Activated CD4-positive, alpha-beta T cell treated with anti-CD3 and anti-CD28 coated beads for 4 hours (primary cell): ENCODE measurements at regions not wholly inside any gene's neighbourhood (a gene's known extent, or its start where the extent isn't known, plus 50 kb on each side); places are given as distances from the start of the nearest gene placed in this dataset.
A peak's percentile ranks its signal among the peaks of the same experiment; 100 is the strongest.

Experiments used
- DNase-seq, 2 donors: peaks; one replicate each; pipeline ENCODE4 v3.0.0-alpha.2; 2020

DNA sequence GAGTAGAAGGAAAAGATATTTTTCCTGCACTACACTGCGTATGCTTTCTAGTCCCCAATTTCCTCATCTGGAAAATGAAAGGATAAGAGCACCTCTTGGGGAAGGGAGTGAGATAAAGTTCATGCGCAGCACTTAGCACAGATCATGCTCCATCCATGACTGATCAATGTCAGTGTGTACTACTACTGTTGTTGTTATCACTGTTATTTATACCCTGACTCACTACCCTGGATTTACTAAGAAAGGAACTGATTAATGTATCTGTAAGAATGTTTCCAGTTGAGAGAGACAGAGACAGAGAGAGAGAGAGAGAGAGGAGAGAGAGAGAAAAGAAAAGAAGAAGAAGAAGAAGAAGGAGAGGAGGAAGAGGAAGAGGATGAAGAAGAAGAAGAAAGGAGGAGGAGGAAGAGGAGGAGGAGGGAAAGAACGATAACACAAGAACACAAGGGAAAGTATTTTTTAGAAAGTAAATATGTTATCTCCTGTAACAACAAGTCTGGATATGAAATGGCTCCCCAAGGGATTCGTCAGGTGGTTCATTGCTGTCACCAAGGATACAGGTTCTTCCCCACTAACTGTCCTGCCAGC is 212.2 kb upstream of the PROK2 start:
- no peak for DNase-seq

DNA sequence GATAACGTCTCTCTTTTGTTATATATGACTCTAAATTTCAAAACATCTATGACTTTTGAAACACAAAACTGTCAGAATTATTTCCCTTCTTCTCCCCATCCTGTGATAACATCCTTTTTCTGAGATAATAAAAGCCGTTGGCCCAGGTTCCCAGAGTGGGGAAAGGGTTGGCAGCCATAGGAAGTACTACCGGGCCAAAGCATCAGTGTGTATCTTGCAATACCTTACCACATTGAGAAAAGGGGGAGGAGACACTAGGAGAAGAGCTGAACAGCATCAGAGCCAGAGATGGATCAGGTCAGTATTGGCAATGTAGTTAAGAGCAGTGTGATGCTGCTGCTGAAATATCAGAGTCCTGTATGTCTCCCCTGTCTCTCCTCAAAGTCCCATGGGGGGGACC is 210.0 kb upstream of the PROK2 start:
- DNase-seq = no peak

DNA sequence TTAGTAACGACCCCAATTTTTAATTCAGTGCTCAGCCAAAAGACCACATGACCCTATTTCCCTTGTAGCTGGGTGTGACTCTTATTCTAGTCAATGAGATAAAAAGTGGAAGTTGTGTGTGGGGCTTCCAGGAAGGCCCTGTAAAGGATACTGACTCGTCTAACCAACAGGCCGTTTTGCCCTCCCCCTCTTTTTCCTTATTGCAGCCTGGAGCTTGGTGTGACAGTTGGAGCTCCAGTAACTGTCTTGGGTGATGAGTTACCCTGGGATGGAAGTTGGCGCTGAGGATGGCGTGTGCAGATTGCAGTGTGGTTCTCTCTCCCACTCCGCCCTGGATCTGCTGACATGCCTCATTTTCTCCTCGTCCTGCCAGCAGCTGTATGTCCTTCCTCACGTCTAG is 209.3 kb upstream of the PROK2 start:
- no peak for DNase-seq

DNA sequence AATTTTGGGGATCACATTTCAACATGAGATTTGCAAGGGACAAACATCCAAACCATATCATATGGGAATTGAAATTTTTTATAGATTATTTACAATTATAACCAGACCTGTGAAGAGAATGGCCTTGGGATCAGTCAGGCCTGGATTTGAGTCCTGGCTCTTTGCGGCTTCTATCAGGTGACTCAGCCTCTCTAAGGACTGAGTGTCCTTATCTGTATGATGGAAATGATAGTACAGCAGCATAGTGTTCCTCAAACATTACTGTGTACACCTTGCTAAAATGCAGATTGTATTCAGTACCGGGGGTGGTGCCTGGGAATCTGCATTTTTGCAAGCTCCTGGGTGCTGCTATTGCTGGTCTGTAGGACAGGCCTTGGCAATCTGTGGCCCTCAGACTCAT is 206.7 kb upstream of the PROK2 start:
- no peak for DNase-seq

DNA sequence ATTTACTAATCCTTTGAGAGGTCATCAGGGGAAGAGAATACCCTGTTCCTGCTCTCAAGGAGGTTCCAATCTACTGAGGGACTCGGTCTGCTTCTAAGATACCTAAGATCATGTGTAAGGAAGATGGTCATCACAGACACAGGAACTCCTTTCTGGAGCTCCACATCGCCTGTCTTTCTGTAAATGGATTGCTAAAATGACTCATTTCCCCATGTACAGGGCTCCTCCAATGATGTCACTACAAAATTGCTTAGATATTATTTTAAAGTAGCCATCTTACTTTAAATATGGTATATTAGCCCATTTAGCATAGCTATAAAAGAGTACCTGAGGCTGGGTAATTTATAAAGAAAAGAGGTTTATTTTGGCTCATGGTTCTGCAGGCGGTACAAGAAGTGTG is 206.1 kb upstream of the PROK2 start:
- DNase-seq = no peak

DNA sequence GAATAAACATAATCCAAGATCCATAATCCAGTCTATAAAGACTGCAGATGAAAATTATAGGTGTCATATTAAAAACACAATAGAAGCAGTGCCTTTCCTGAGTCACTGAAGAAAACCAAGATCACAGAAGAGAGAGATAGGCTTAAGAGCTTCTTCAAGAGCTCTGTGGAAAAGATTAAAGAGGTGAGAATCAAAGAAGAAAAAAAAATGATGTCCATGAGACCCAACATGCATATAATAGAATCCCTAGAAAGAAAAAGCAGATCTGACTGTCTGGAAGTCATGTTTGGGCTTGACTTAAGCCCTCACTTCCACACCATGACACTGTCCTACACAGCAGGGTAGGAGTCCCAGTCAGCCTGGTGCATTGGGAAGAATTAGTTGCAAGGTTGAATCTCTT is 205.6 kb upstream of the PROK2 start:
- no peak for DNase-seq

DNA sequence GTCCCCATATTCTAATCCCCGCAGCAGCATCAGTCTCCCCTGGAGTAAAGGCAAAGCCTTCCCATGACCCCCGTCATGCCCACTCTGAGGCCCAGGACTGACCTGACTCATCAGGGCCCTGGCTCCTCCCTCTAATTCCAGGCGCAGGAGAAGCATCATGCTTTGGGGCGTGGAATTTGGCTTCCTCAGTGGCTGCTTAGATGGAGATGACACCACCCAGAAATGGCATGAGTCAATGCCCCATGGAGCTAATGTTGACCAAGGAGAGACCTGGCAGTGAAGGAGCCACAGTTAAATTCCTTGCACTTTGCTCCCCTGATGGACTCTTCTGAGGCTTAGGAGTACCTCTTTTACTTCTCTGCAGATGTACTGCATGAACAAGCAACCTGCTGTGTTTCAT is 204.2 kb upstream of the PROK2 start:
- no peak for DNase-seq

DNA sequence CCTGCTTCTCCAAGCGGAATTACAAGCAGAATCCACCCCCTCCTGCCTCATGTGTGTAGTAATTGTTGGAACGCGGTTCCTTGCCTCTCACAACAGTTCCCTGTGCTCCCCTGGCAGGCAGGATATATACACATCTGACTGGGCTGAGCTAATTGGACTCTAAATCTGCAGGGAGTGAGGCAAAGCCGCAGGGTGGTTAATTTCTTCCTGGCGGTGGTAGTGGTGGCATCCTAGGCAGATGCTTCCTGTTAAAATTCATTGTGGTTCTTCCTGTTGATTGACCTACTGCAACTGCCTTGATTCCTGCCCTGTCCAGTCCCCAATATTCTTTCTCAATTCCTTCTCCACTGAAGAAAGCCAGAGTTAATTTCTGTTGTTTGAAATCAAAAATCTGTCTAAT is 202.9 kb upstream of the PROK2 start:
- DNase-seq = no peak

DNA sequence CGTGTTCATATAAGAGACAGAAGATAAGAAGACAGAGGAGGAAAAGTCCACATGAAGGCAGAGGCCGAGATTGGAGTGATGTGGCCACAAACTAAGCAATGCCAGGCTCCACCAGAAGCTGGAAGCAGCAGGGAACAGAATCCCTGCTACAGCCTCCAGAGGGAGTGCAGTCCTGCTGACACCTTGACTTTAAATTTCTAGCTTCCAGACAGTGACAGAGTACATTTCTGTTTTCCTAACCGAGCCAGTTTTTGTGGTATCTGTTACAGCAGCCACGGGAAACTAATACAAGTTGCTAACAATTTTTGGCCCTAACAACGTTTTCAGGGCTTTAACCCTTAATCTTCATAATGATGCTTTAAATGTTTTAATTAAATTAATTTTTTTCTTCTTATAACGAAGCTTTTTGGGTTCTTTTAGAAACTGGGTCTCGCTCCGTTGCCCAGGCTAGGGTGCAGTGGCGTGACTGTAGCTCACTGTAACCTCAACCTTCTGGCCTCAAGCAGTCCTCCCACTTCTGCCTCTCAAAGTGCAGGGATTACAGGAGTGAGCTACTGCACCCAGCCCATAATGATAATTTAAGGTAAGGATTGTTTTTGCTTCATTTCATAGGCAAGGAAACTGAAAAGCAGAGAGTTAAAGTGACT is 202.3 kb upstream of the PROK2 start:
- no peak for DNase-seq

DNA sequence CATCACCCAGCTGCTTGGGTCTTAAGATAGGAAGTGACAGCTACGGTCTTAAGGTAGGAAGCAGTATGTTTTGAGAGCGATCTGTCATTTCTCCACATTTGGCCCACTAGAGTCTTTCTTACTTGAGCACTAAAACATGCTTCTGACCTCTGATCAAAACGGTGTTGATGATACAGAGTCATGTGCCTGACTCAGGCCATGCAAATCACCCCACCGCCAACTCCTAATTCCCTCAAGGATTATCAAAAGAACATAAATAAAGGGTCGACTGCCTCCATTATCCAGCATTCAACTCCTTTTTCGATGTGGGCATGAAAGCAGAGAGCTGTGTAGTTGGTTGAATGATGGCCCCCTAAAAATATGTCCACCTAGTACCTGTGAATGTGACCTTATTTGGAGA is 201.7 kb upstream of the PROK2 start:
- no peak for DNase-seq

DNA sequence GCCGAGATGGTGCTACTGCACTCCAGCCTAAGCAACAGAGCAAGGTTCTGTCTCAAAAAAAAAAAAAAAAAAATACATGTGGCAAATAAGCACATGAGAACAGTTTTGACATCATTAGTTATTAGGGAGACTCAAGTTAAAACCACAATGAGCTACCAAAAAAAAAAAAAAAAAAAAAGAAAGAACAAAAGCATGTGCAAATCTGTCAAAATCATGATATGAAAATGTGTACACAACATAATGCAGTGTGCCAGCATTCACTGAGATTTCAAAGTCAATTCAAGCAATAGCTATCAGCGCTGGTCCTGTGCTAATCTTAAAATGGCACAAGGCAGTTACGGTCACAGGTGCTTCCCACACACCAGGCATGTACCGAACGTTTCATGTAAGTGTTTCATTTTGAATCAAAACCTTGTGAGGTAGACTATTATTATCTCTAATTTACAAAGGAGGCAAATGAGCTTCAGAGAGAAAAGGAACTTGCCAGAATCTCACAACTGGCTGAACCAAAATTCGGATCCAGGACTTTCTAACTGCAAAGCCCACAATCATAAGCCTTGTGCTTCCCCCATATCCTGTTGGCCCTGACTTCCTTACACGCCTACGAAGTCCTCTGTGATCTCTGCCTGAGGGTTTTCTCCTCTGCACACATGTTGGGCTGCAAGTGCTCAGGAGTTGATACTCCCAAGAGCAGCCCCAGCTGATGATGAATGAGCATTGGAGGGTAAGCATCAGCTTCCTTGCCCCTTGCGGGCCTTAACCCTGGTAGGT is 200.1 kb upstream of the PROK2 start:
- no peak for DNase-seq

DNA sequence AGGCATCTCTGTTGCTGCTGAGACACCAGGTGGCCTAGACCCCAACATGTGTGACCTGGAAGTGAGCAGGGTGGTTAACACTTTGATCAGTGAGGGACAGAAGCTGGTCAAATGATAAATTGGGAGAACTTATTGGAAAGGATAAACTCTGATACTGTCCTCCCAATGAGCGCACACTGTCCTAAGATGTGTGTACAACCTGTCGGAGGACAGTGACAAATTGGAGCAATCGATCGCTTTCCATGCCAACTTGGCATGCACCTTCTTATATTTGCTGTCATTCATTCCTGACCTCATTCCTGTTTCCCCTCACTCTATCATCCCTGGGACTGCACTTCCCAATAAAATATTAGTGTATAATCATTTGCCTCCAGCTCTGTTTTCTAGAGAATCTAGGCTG is 198.7 kb upstream of the PROK2 start:
- DNase-seq = no peak

DNA sequence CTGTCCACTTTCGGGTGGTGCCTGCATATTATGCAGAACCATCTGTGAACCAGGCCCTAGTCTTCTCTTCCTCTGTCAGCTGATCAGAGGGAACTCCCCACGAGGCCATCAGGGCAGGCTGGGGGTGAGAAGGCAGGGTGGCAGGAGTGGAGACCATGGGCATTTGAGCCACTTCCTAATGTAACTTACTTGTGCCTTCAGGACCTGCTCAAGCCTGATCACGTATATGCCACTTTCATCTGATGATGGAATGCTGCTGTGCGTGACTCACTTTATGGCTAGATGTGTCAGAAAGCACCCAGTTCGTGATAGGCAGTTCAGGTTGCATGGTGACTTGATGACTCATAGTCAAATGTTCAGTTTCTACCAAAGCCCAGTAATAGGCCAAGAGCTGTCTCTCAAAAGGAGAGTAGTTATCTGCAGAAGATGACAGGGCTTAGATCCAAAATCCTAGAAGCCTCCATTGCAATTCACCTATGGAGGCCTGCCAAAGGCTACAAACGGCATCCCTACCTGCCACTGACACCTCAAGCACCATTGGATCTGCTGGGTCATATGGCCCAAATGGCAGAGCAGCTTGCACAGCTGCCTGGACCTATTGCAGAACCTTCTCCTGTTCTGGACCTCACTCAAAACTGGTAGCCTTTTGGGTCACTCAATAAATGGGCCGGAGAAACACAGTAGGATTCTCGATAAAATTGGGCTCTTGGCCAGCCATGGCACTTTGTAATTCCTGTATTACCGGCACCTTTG is 197.7 kb upstream of the PROK2 start:
- peak in 1 of 2 donors; percentile 7 for DNase-seq

DNA sequence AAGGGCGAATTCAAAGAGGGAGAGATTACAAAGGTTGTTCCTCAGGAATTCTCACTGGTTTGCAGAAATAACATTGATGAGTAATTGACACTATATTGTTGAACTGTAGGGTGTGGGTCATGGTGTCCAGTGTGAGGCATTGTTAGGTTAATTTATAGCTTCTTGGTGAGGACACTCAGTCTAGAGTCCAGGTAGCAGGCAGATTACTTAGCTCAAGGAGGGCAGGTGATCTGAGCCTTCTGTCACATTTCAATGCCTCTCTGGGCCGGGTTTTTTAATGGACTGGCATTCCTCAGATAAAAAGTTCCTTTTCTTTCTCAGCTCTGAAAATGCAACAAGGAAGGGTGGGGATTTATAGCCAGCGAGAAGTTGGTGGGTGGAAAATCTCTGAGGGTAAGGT is 194.2 kb upstream of the PROK2 start:
- no peak for DNase-seq

DNA sequence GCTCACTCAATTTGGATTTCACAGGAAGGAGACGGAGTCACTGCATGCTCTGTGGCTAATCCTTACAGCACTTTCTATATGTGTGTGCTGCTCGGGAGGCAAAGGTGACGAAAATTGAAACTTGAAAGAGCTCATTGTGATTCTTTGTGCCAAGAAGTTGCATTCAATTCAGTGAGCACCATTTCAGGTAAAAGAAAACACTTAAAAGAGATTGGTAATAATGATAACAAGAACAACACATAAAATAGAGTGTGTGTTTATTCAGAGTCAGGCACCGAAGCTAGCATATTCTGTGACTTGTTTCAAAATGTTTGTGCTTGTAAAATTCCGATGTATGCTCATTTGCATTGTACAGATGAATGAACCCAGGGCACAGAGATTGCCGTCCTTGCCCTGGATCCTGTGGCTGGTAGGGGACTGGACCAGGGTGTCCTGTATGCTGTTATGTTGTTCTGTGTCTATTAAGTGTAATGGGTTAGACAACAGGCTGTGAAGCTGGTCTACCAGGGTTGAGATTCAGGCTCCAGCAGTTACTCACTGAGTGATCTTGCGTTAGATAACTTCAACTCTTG is 193.3 kb upstream of the PROK2 start:
- DNase-seq = no peak

DNA sequence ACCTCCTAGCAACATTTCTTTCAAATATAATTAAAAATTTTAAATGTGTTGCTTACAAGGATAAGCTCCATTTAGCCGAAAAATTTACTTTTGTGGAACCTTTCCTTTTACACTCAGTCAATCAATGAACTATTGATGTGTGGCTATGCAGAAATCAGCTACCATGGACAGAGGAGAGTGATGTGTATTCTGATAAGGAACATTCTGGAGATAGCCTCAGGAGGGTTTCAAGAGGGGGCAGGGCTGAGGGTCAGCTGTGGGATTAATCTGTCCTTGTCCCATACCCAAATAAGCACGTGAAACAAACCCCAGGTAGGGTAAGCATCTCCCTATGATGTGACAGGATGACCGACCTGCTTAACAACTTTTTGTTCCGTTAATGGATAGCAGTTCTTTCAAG is 192.6 kb upstream of the PROK2 start:
- DNase-seq = no peak

DNA sequence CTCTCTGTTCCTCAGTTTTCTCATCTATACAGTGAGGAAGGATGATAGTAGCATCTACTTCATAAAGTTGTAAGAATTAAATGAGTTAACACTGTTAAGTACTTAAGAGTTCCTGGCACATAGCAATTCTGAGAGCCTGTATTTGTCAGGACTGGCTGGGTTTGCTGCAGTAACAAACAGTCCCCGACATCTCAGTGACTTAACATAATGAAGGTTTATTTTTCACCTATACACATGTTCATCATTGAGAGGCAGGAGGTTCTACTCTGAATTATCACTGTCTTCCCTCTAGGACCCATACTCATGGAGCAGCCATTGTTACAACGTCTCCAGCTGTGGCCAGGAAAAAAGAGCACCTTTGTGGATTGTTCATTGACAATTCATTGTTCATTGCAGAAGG is 190.6 kb upstream of the PROK2 start:
- DNase-seq = no peak

DNA sequence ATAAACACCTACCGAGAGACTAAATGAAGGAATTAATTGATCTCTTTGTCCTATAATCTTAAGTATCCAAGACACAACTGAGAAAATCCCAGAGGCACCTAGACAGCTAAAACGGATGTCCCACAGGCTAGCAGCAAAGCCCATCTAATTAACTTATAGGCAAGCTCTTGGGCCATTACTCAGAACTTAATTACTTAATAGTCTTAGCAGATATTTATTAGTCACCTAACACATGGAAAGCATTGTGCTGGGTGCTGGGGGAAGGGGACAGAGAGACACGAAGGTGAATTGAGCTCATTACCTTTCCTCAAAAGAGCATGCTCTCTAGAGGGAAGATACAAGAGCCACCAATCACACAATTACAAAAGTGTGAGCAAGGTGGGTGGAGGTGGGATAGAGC is 189.8 kb upstream of the PROK2 start:
- DNase-seq = no peak

DNA sequence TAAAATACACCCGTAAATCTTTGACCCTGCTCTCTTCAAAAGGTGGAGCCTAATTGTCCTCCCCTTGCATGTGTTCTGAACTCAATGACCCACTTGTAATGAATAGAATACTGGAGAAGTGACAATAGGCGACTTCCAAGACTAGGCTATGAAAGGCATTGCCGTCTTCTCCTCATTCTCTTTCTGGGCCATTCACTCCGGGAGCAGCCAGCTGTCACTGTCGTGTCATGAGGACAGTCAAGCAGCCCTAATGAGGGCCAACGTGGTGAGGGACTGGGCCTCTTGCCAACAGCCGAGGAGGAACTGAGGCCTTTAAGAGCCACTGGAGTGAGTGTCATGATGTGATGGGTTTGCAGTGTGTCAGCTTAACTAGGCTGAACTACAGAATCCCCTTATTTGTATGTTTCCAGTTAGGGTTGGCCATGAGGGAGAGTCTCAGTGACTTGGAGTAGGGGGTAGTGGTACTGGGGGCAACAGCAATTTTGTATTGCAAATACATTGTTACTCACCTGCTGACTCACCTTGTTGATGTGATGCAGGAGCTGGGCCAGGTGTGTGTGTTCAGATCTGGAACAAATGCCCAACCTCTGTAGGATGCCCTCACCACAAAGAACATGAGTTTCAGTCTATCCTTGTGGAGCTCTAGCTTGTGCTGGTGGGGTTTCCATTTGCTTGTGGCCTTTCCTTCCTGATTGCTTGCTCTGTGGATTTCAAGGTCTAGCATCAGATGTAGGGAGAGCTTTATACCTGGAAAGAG is 188.5 kb upstream of the PROK2 start:
- no peak for DNase-seq

DNA sequence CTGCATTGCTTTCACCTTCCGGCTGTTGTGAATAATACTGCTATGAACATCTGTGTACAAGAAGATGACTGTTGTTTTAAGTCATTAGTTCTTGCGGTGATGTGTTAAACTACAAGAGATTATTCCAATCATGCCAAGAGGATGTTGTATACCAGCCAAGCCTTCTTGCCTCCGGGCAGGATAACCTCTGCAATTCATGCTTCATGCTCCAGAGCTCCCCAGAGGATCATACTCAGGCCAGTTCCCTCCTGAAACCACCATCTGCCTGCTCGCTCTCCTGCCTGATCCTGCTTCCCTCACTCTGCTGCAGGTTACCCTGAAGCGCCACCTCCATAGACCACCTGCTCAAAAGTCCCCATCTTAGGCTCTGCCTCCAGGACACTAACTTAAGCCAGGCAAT is 187.1 kb upstream of the PROK2 start:
- no peak for DNase-seq

DNA sequence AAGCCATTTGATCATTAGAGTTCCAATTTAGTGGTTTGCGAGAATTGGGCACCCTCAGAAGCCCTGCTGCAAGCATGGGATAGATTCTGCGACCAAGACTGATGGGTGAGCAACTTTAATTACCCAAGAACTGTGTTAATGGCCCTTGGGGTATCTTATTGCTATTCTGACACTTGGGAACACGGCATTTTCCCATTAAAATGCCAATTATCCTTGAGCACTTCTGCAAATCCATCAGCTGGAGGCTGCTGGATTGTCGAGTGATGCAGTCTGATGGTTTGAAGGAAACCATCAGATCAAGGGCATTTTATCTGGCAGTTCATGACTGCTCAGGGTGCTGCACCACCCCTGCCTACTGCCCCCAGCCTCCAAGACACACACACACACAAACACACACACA is 183.6 kb upstream of the PROK2 start:
- DNase-seq = no peak

DNA sequence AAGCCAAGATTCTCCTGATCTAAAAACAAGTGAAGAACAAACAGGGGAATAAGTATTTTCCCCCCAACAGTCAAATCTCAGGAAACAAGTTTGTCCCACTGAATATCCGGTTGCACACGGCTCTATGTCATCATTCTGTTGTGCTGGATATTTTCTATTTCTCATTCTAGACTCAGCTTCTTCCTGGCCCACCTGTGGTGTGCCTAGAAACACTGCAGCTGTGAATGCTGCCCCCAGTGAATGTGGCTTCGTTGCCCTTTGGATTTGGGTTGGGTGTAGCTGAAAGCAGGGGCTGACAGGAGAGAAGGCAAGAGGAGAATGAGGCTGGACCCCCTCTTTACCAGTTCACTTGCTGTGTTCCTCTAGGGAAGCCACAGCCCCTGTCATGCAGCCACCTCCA is 181.2 kb upstream of the PROK2 start:
- DNase-seq = no peak

DNA sequence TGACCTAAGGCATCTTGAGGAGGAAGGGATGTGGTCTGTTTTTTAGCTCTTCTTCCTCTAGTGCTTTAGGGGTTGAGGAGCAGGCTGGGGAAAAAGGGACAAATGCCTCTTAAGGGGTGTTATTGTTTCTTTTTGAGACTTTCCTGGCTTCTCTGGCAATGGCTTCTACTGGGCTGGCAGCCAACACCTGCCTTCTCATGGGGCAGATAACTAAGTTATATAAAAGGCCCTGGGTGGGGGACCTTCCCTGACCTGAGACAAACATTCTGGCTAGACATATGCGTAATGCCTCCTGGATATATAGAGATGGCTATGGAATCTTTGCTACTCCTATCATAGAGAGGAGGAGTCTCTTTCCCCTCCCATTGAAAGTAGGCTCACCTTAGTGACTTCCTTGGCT is 179.2 kb upstream of the PROK2 start:
- no peak for DNase-seq
